SK-N-SH treated with all-trans-retinoic acid at 6 μM for 48 hours (cell line): ENCODE measurements at regions not wholly inside any gene's neighbourhood (a gene's known extent, or its start where the extent isn't known, plus 50 kb on each side); places are given as distances from the start of the nearest gene placed in this dataset.

ENCODE experiments used
- ATAC-seq: fragments of 200-7000 bp; cut with Tn5 transposase; 3 replicates; pipeline ENCODE4 v1.9.1; 2020; ENCODE audit warnings: mild to moderate bottlenecking, moderate library complexity
- ARNTL ChIP-seq: fragments of 450-650 bp; formaldehyde crosslinking; IDR thresholded peaks from 2 replicates; pipeline ENCODE4 v1.5.0; 2020; ENCODE audit warnings: low read depth, mild to moderate bottlenecking, moderate library complexity, borderline replicate concordance
- BACH2 ChIP-seq: fragments of 250-450 bp; sonication (Bioruptor Pico); IDR thresholded peaks from 2 replicates; pipeline ENCODE4 v1.9.0; 2021; ENCODE audit warnings: mild to moderate bottlenecking, borderline replicate concordance
- CREB5 ChIP-seq: fragments of 250-450 bp; sonication (Bioruptor Pico); IDR thresholded peaks from 2 replicates; pipeline ENCODE4 v1.5.1; 2020; ENCODE audit warnings: low read depth, mild to moderate bottlenecking, moderate library complexity
- CSDC2 ChIP-seq: fragments of 250-450 bp; sonication (Bioruptor Pico); IDR thresholded peaks from 2 replicates; pipeline ENCODE4 v1.5.0; 2020; ENCODE audit warnings: mild to moderate bottlenecking, moderate library complexity
- CSRNP3 ChIP-seq: fragments of 250-450 bp; sonication (Bioruptor Pico); IDR thresholded peaks from 2 replicates; pipeline ENCODE4 v1.5.1; 2021; ENCODE audit warnings: mild to moderate bottlenecking, moderate library complexity
- ESRRG ChIP-seq: fragments of 250-450 bp; sonication (Bioruptor Pico); IDR thresholded peaks from 2 replicates; pipeline ENCODE4 v1.6.1; 2021; ENCODE audit warnings: mild to moderate bottlenecking
- GLIS3 ChIP-seq: fragments of 250-450 bp; sonication (Bioruptor Pico); IDR thresholded peaks from 2 replicates; pipeline ENCODE4 v1.5.0; 2020; ENCODE audit warnings: mild to moderate bottlenecking, moderate library complexity
- OSR1 ChIP-seq: fragments of 250-450 bp; sonication (Bioruptor Pico); IDR thresholded peaks from 2 replicates; pipeline ENCODE4 v1.8.0; 2022; ENCODE audit warnings: moderate library complexity, mild to moderate bottlenecking, inconsistent platforms
- PATZ1 ChIP-seq: fragments of 250-450 bp; sonication (Bioruptor Pico); IDR thresholded peaks from 2 replicates; pipeline ENCODE4 v1.8.0; 2020; ENCODE audit warnings: mild to moderate bottlenecking, moderate library complexity, borderline replicate concordance
- POU6F1 ChIP-seq: fragments of 250-450 bp; sonication (Bioruptor Pico); IDR thresholded peaks from 2 replicates; pipeline ENCODE4 v1.8.0; 2021; ENCODE audit warnings: low read depth, mild to moderate bottlenecking, moderate library complexity, borderline replicate concordance
- PPARA ChIP-seq: fragments of 250-450 bp; sonication (Bioruptor Pico); IDR thresholded peaks from 2 replicates; pipeline ENCODE4 v1.5.0; 2020; ENCODE audit warnings: mild to moderate bottlenecking, borderline replicate concordance
- RARB ChIP-seq: fragments of 250-450 bp; sonication (Bioruptor Pico); IDR thresholded peaks from 2 replicates; pipeline ENCODE4 v1.8.0; 2021; ENCODE audit warnings: mild to moderate bottlenecking, moderate library complexity
- SNAI2 ChIP-seq: fragments of 250-450 bp; sonication (Bioruptor Pico); IDR thresholded peaks from 2 replicates; pipeline ENCODE4 v1.5.0; 2020; ENCODE audit warnings: mild to moderate bottlenecking, moderate library complexity
- TCF4 ChIP-seq: fragments of 250-450 bp; sonication (Bioruptor Pico); IDR thresholded peaks from 2 replicates; pipeline ENCODE4 v1.8.0; 2021; ENCODE audit warnings: mild to moderate bottlenecking, moderate library complexity, borderline replicate concordance
- TOX ChIP-seq: fragments of 250-450 bp; sonication (Bioruptor Pico); IDR thresholded peaks from 2 replicates; pipeline ENCODE4 v1.8.0; 2021; ENCODE audit warnings: mild to moderate bottlenecking, moderate library complexity, borderline replicate concordance
- TSHZ2 ChIP-seq: fragments of 250-450 bp; sonication (Bioruptor Pico); IDR thresholded peaks from 2 replicates; pipeline ENCODE4 v1.5.0; 2020; ENCODE audit warnings: mild to moderate bottlenecking, moderate library complexity
- ZC3H10 ChIP-seq: fragments of 250-450 bp; sonication (Bioruptor Pico); IDR thresholded peaks from 2 replicates; pipeline ENCODE4 v1.5.1; 2021; ENCODE audit warnings: mild to moderate bottlenecking, moderate library complexity
- ZFP3 ChIP-seq: fragments of 250-450 bp; sonication (Bioruptor Pico); IDR thresholded peaks from 2 replicates; pipeline ENCODE4 v1.5.0; 2020; ENCODE audit warnings: mild to moderate bottlenecking, moderate library complexity
- ZFP30 ChIP-seq: fragments of 450-650 bp; formaldehyde crosslinking; IDR thresholded peaks from 2 replicates; pipeline ENCODE4 v1.5.0; 2022; ENCODE audit warnings: mild to moderate bottlenecking, moderate library complexity
- ZNF565 ChIP-seq: fragments of 450-650 bp; formaldehyde crosslinking; conservative IDR thresholded peaks from 2 replicates; pipeline ENCODE4 v1.5.0; 2020; ENCODE audit warnings: low read depth, mild to moderate bottlenecking, moderate library complexity
- ZNF70 ChIP-seq: fragments of 450-650 bp; formaldehyde crosslinking; IDR thresholded peaks from 2 replicates; pipeline ENCODE4 v1.5.0; 2020; ENCODE audit warnings: mild to moderate bottlenecking, moderate library complexity
- ZNF8 ChIP-seq: fragments of 450-650 bp; formaldehyde crosslinking; IDR thresholded peaks from 2 replicates; pipeline ENCODE4 v1.5.0; 2020; ENCODE audit warnings: mild to moderate bottlenecking, moderate library complexity

- no peak for TF ChIP-seq SNAI2 (CRISPR knock-in tag)
- no peak for TF ChIP-seq TOX (CRISPR knock-in tag)
- TF ChIP-seq CREB5 (CRISPR knock-in tag) = no peak
- no peak for TF ChIP-seq OSR1 (CRISPR knock-in tag)
- no peak for TF ChIP-seq ZNF70 (CRISPR knock-in tag)
- no peak for ATAC-seq
Observed at GRCh38 chrX:99117011-99117410, 1293.1 kb downstream of the PCDH19 start.

- no peak for TF ChIP-seq ESRRG
- TF ChIP-seq TSHZ2 = no peak
- TF ChIP-seq CREB5 (CRISPR knock-in tag) = no peak
- TF ChIP-seq ZFP3 (CRISPR knock-in tag) = no peak
- TF ChIP-seq CSDC2 (CRISPR knock-in tag) = no peak
- no peak for TF ChIP-seq ZFP30 (CRISPR knock-in tag)
- no peak for TF ChIP-seq TOX (CRISPR knock-in tag)
- TF ChIP-seq TCF4 = no peak
- no peak for TF ChIP-seq PATZ1 (CRISPR knock-in tag)
- no peak for TF ChIP-seq ZC3H10 (CRISPR knock-in tag)
- no peak for TF ChIP-seq BACH2 (CRISPR knock-in tag)
- no peak for TF ChIP-seq GLIS3 (CRISPR knock-in tag)
- TF ChIP-seq POU6F1 (CRISPR knock-in tag) = no peak
- no peak for TF ChIP-seq SNAI2 (CRISPR knock-in tag)
- no peak for TF ChIP-seq ZNF70 (CRISPR knock-in tag)
- ATAC-seq = no peak
Observed at GRCh38 chrX:99095965-99096635, 1314.0 kb downstream of the PCDH19 start.

GRCh38 chrX:99091459-99091858 is 1318.6 kb downstream of the PCDH19 start:
- TF ChIP-seq RARB (no peak), PATZ1 (CRISPR knock-in tag) (no peak), CSRNP3 (CRISPR knock-in tag) (no peak), ZNF8 (CRISPR knock-in tag) (no peak), ESRRG (no peak), ZNF565 (CRISPR knock-in tag) (no peak), ARNTL (CRISPR knock-in tag) (no peak), SNAI2 (CRISPR knock-in tag) (no peak), PPARA (no peak)

More at GRCh38 chrX:99091459-99091858, 1318.6 kb downstream of the PCDH19 start:
- ATAC-seq = no peak
